NCI-H187 (cell line): ENCODE measurements at regions not wholly inside any gene's neighbourhood (a gene's known extent, or its start where the extent isn't known, plus 50 kb on each side); places are given as distances from the start of the nearest gene placed in this dataset.
"Not testable (repeated sequence)": the region's sequence is repeated elsewhere in the genome, so short reads cannot be mapped to it uniquely, and the experiment has no call there.

ENCODE experiments used
- DNase-seq, 2 experiments: peaks; one replicate each; lab custom pipeline; 2025; lab: John Stamatoyannopoulos, UW

- DNase-seq, result no peak
Measured at GRCh38 chr3:174336784-174337183, 522.4 kb upstream of the NAALADL2 start.

- no peak for DNase-seq
Measured at GRCh38 chr3:174337227-174337626, 521.9 kb upstream of the NAALADL2 start.

- no peak for DNase-seq
Measured at GRCh38 chr3:174340624-174341587, 518.2 kb upstream of the NAALADL2 start.

- no peak for DNase-seq
Measured at GRCh38 chr3:174342171-174342570, 517.0 kb upstream of the NAALADL2 start.

GRCh38 chr3:174342941-174343501, 516.1 kb upstream of the NAALADL2 start:
- no peak for DNase-seq

- no peak for DNase-seq
Measured at GRCh38 chr3:174346141-174346540, 513.0 kb upstream of the NAALADL2 start.

GRCh38 chr3:174346571-174346970, 512.6 kb upstream of the NAALADL2 start:
- DNase-seq, result no peak

GRCh38 chr3:174347474-174348138, 511.5 kb upstream of the NAALADL2 start:
- DNase-seq, result no peak

- no peak for DNase-seq
Measured at GRCh38 chr3:174352227-174352626, 506.9 kb upstream of the NAALADL2 start.

- DNase-seq, result no peak
Measured at GRCh38 chr3:174355505-174355904, 503.6 kb upstream of the NAALADL2 start.

- DNase-seq, result no peak
Measured at GRCh38 chr3:174356596-174356995, 502.5 kb upstream of the NAALADL2 start.

GRCh38 chr3:174358252-174358651, 500.9 kb upstream of the NAALADL2 start:
- no peak for DNase-seq

GRCh38 chr3:174362556-174362955, 496.6 kb upstream of the NAALADL2 start:
- DNase-seq, result no peak

GRCh38 chr3:174363256-174363655, 495.9 kb upstream of the NAALADL2 start:
- DNase-seq, result no peak

- DNase-seq, result no peak
Measured at GRCh38 chr3:174365796-174366195, 493.3 kb upstream of the NAALADL2 start.

GRCh38 chr3:174366904-174367303, 492.2 kb upstream of the NAALADL2 start:
- not testable (repeated sequence) for DNase-seq

GRCh38 chr3:174376346-174376745, 482.8 kb upstream of the NAALADL2 start:
- no peak for DNase-seq

- DNase-seq, result no peak
Measured at GRCh38 chr3:174377096-174377495, 482.0 kb upstream of the NAALADL2 start.

- DNase-seq, result no peak
Measured at GRCh38 chr3:174377684-174378083, 481.4 kb upstream of the NAALADL2 start.

- no peak for DNase-seq
Measured at GRCh38 chr3:174382878-174383277, 476.3 kb upstream of the NAALADL2 start.

- DNase-seq, result no peak
Measured at GRCh38 chr3:174387736-174388135, 471.4 kb upstream of the NAALADL2 start.

- no peak for DNase-seq
Measured at GRCh38 chr3:174397848-174398247, 461.3 kb upstream of the NAALADL2 start.

GRCh38 chr3:174398761-174399160, 460.4 kb upstream of the NAALADL2 start:
- no peak for DNase-seq
